CD4-positive, CD25-positive, alpha-beta regulatory T cell (primary cell): ENCODE measurements at regions not wholly inside any gene's neighbourhood (a gene's known extent, or its start where the extent isn't known, plus 50 kb on each side); places are given as distances from the start of the nearest gene placed in this dataset.
"Not testable (repeated sequence)": the region's sequence is repeated elsewhere in the genome, so short reads cannot be mapped to it uniquely, and the experiment has no call there.

Experiments used
- ATAC-seq, 2 donors: fragments of 150-1000 bp; cut with Tn5 transposase; one replicate each; pipeline ENCODE4 v1.10.0; 2021; ENCODE audit warnings: low read depth in 2 of 2, moderate number of reproducible peaks in 2 of 2, moderate library complexity in 1 of 2
- DNase-seq, 3 donors: peaks; one replicate each; pipeline versions ENCODE4 v3.0.0 to v3.0.0-alpha.2; 2012 to 2022; ENCODE audit warnings: mixed read lengths in 1 of 3
- H3K27ac ChIP-seq: one replicate; pipeline ENCODE4 v1.7.0; 2013; ENCODE audit warnings: mild to moderate bottlenecking, low read length; ENCODE audit not compliant: insufficient read depth, poor library complexity, severe bottlenecking
- H3K27me3 ChIP-seq: one replicate; pipeline ENCODE4 v1.7.0; 2013; ENCODE audit warnings: low read length; ENCODE audit not compliant: control insufficient read depth, insufficient read depth
- H3K36me3 ChIP-seq: one replicate; pipeline ENCODE4 v1.7.0; 2013; ENCODE audit warnings: mild to moderate bottlenecking, low read length, moderate library complexity; ENCODE audit not compliant: control insufficient read depth, insufficient read depth
- H3K4me1 ChIP-seq: 2 replicates; pipeline ENCODE4 v1.7.0; 2013; ENCODE audit warnings: mild to moderate bottlenecking, low read length; ENCODE audit not compliant: insufficient read depth, control insufficient read depth, poor library complexity, severe bottlenecking
- H3K4me3 ChIP-seq: one replicate; pipeline ENCODE4 v1.7.0; 2013; ENCODE audit warnings: low read depth, mild to moderate bottlenecking, low read length, moderate library complexity
- H3K9me3 ChIP-seq, 2 experiments: 1 replicate in 1 of 2; 2 replicates in 1 of 2; pipeline ENCODE4 v1.7.0; 2013; ENCODE audit warnings: low read length in 2 of 2, mild to moderate bottlenecking in 1 of 2, moderate library complexity in 1 of 2; ENCODE audit not compliant: control insufficient read depth in 2 of 2
- H3K27ac Mint-ChIP-seq, 3 donors: one replicate each; pipeline ENCODE4 v1.8.0; 2020 to 2022; ENCODE audit warnings: mild to moderate bottlenecking in 3 of 3, mixed read lengths in 3 of 3, moderate library complexity in 2 of 3
- H3K27me3 Mint-ChIP-seq: one replicate; pipeline ENCODE4 v1.8.0; 2022; ENCODE audit warnings: mild to moderate bottlenecking, mixed read lengths
- H3K36me3 Mint-ChIP-seq: one replicate; pipeline ENCODE4 v1.8.0; 2020; ENCODE audit warnings: mixed read lengths
- H3K4me1 Mint-ChIP-seq, 4 donors: one replicate each; pipeline ENCODE4 v1.8.0; 2020 to 2022; ENCODE audit warnings: mixed read lengths in 4 of 4, mild to moderate bottlenecking in 1 of 4
- H3K4me3 Mint-ChIP-seq, 4 donors: one replicate each; pipeline ENCODE4 v1.8.0; 2020 to 2022; ENCODE audit warnings: mild to moderate bottlenecking in 4 of 4, mixed read lengths in 4 of 4, moderate library complexity in 3 of 4
- H3K9me3 Mint-ChIP-seq, 7 donors: one replicate each; pipeline ENCODE4 v1.8.0; 2020 to 2022; ENCODE audit warnings: mixed read lengths in 7 of 7, mild to moderate bottlenecking in 3 of 7, moderate library complexity in 2 of 7

DNA sequence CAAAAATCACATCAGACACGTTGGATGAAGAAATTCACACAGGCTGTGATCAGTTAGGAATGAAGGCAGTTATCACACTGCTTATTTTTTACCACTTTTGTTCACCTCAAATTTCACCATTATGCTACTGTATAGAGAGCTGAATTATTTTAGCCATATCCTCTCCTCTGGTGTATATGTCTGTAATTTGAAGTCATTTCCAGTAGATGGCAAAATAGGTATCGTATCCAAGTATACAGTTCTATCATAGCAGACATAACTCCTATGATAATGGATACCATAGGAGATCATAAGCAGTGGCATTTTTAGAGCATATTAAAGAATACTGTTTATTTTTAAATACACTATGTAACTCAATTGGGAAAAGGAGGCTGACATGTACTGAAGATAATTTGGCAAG, 909.7 kb downstream of the DNAJB9 start:
- Histone ChIP-seq H3K27me3 (no peaks in the 10 kb centered on the region), H3K4me1 (no peaks in the 10 kb centered on the region), H3K9me3 (no peaks in the 10 kb centered on the region), H3K27ac (no peak overlapping the region), H3K4me3 (no peak overlapping the region), H3K36me3 (no peaks in the 10 kb centered on the region)
- Mint-ChIP-seq H3K4me1 (no peaks in the 10 kb centered on the region), H3K9me3 (peaks cover 0 to 19% (median 4%) of the 10 kb centered on the region in 7 donors), H3K4me3 (no peak overlapping the region), H3K27me3 (no peaks in the 10 kb centered on the region), H3K27ac (no peak overlapping the region), H3K36me3 (no peaks in the 10 kb centered on the region)
- ATAC-seq: no peak
- no peak for DNase-seq

GRCh38 chr7:109490607-109491006, 920.9 kb downstream of the DNAJB9 start:
- DNase-seq, H3K36me3 Mint-ChIP-seq, H3K27ac ChIP-seq, H3K27ac Mint-ChIP-seq, H3K27me3 Mint-ChIP-seq, H3K4me3 Mint-ChIP-seq, H3K36me3 ChIP-seq, H3K27me3 ChIP-seq, H3K4me1 ChIP-seq, H3K4me1 Mint-ChIP-seq, H3K4me3 ChIP-seq, ATAC-seq, H3K9me3 ChIP-seq: not testable (repeated sequence)
- H3K9me3 Mint-ChIP-seq: peaks cover 4 to 15% (median 6%) of the 10 kb centered on the region in 7 donors

GRCh38 chr7:109497053-109497452, 927.4 kb downstream of the DNAJB9 start:
- H3K4me1 Mint-ChIP-seq: no peaks in the 10 kb centered on the region
- H3K27me3 ChIP-seq: no peaks in the 10 kb centered on the region
- H3K4me3 Mint-ChIP-seq: no peak overlapping the region
- H3K4me1 ChIP-seq: no peaks in the 10 kb centered on the region
- peaks cover 4 to 21% (median 13%) of the 10 kb centered on the region in 7 donors for H3K9me3 Mint-ChIP-seq
- no peak for ATAC-seq
- no peaks in the 10 kb centered on the region for H3K27me3 Mint-ChIP-seq
- no peak overlapping the region for H3K27ac Mint-ChIP-seq
- DNase-seq: no peak
- no peaks in the 10 kb centered on the region for H3K36me3 ChIP-seq
- no peak overlapping the region for H3K27ac ChIP-seq
- no peak overlapping the region for H3K4me3 ChIP-seq
- H3K36me3 Mint-ChIP-seq: no peaks in the 10 kb centered on the region
- H3K9me3 ChIP-seq: no peaks in the 10 kb centered on the region

DNA sequence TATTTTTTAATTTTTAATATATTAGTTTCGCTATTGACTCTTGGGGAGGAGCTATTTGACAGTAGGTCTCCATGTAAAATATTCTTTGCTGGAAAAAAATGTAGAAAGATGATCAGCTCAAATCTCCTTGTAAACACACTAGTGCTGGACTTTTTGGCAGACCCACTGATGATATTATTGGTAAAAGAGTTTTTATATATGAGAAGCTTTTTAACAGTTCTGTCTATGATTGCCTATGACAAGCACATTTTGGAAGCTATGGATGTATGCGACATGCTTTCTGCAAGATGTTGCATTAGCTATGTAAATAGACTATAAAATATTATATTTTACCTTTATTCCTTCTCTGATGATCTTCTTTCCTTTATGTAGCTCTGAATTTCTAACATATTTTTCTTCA, 928.5 kb downstream of the DNAJB9 start:
- Mint-ChIP-seq H3K27me3 (no peaks in the 10 kb centered on the region), H3K36me3 (no peaks in the 10 kb centered on the region), H3K4me1 (no peaks in the 10 kb centered on the region), H3K9me3 (peaks cover 1 to 21% (median 11%) of the 10 kb centered on the region in 7 donors), H3K27ac (no peak overlapping the region), H3K4me3 (no peak overlapping the region)
- DNase-seq: no peak
- Histone ChIP-seq H3K27ac (no peak overlapping the region), H3K4me1 (no peaks in the 10 kb centered on the region), H3K36me3 (no peaks in the 10 kb centered on the region), H3K4me3 (no peak overlapping the region), H3K9me3 (no peaks in the 10 kb centered on the region), H3K27me3 (no peaks in the 10 kb centered on the region)
- ATAC-seq: no peak

DNA sequence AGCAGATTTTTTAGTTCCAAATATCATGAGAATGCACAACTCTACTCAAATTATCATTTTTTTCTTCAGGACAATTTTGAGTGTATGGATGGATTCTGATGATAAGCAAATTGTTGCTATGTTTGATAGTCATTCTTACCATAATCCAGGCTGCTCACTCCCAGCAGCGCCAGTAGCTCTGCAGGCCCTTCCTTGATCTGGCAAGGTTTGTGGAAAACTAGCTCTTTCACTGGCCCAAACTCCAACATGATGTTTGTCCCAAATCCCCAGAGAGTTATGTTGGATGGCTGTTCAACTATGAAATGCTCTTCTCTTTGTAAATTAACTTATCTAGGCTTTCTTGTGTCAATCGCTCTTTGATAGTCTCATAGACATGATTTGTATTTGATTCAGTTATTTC, 933.7 kb downstream of the DNAJB9 start:
- Mint-ChIP-seq H3K4me3 (no peak overlapping the region), H3K27ac (no peak overlapping the region), H3K9me3 (peaks cover 2 to 23% (median 6%) of the 10 kb centered on the region in 7 donors), H3K27me3 (no peaks in the 10 kb centered on the region), H3K36me3 (no peaks in the 10 kb centered on the region), H3K4me1 (no peaks in the 10 kb centered on the region)
- DNase-seq (no peak), ATAC-seq (no peak)
- no peaks in the 10 kb centered on the region for H3K4me1 ChIP-seq
- H3K4me3 ChIP-seq: no peak overlapping the region
- no peaks in the 10 kb centered on the region for H3K27me3 ChIP-seq
- no peaks in the 10 kb centered on the region for H3K36me3 ChIP-seq
- no peaks in the 10 kb centered on the region for H3K9me3 ChIP-seq
- no peak overlapping the region for H3K27ac ChIP-seq

DNA sequence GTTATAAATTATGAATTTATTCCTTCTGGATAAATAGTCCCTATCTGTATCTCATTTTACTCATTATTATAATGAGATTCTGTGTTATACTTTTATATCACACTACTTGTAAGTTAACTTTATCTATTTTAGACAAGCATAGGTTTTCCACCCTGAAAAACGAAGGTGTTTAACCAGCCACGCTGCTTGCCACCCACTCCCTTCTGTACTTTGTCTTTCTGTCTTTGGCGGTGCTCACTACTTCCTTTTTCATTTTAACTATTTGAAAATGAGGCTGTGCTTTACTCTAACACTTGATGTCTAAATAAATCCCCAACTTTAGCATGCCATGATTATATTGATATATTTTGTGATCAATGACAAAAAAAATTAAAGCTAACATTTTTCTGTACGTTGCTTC, 952.9 kb downstream of the DNAJB9 start:
- H3K27me3 Mint-ChIP-seq: no peaks in the 10 kb centered on the region
- Histone ChIP-seq H3K9me3 (no peaks in the 10 kb centered on the region), H3K4me3 (no peak overlapping the region), H3K36me3 (no peaks in the 10 kb centered on the region), H3K4me1 (no peaks in the 10 kb centered on the region), H3K27me3 (no peaks in the 10 kb centered on the region), H3K27ac (no peak overlapping the region)
- no peak overlapping the region for H3K27ac Mint-ChIP-seq
- H3K4me3 Mint-ChIP-seq: no peak overlapping the region
- no peaks in the 10 kb centered on the region for H3K4me1 Mint-ChIP-seq
- no peaks in the 10 kb centered on the region for H3K36me3 Mint-ChIP-seq
- ATAC-seq (no peak), DNase-seq (no peak)
- H3K9me3 Mint-ChIP-seq: peaks cover 0 to 6% (median 0%) of the 10 kb centered on the region in 7 donors

DNA sequence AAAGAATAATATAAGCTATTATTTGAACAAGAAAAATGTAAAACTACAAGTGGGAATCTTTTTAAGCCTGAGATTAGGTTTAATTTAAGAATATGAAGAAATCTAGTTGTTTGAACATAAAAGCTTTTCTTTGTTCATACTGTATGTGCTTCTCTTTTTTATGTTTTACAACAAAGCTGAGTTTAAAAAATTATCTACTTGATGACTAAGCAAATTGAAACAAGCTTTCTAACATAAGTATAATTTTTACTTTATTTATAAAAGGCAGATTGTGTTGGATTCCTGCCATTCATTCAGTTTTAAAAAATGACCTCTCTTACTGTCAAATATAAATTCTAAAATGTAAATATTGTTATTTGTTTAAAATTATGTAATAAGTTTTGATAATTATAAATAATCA, 958.2 kb downstream of the DNAJB9 start:
- no peaks in the 10 kb centered on the region for H3K4me1 Mint-ChIP-seq
- no peak overlapping the region for H3K27ac Mint-ChIP-seq
- ATAC-seq (no peak), DNase-seq (no peak)
- H3K9me3 Mint-ChIP-seq: peaks cover 0 to 11% (median 0%) of the 10 kb centered on the region in 7 donors
- Histone ChIP-seq H3K27ac (no peak overlapping the region), H3K4me3 (no peak overlapping the region), H3K36me3 (no peaks in the 10 kb centered on the region), H3K9me3 (no peaks in the 10 kb centered on the region), H3K4me1 (no peaks in the 10 kb centered on the region), H3K27me3 (no peaks in the 10 kb centered on the region)
- H3K36me3 Mint-ChIP-seq: no peaks in the 10 kb centered on the region
- H3K27me3 Mint-ChIP-seq: no peaks in the 10 kb centered on the region
- no peak overlapping the region for H3K4me3 Mint-ChIP-seq

- H3K9me3 ChIP-seq: no peaks in the 10 kb centered on the region
- ATAC-seq: no peak
- no peaks in the 10 kb centered on the region for H3K27me3 Mint-ChIP-seq
These were observed 960.0 kb downstream of the DNAJB9 start for GRCh38 chr7:109529712-109530111.

More at GRCh38 chr7:109529712-109530111, 960.0 kb downstream of the DNAJB9 start:
- Histone ChIP-seq H3K36me3 (no peaks in the 10 kb centered on the region), H3K4me3 (no peak overlapping the region), H3K27ac (no peak overlapping the region), H3K27me3 (no peaks in the 10 kb centered on the region), H3K4me1 (no peaks in the 10 kb centered on the region)
- Mint-ChIP-seq H3K4me1 (no peaks in the 10 kb centered on the region), H3K9me3 (peaks cover 0 to 9% (median 0%) of the 10 kb centered on the region in 7 donors), H3K4me3 (no peak overlapping the region), H3K27ac (no peak overlapping the region), H3K36me3 (no peaks in the 10 kb centered on the region)
- DNase-seq: no peak
